ENCODE measurements at regions not wholly inside any gene's neighbourhood (a gene's known extent, or its start where the extent isn't known, plus 50 kb on each side); places are given as distances from the start of the nearest gene placed in this dataset.
"Not testable (repeated sequence)": the region's sequence is repeated elsewhere in the genome, so short reads cannot be mapped to it uniquely, and the experiment has no call there.

- not testable (repeated sequence) for H3K4me3 ChIP-seq, H3K9me3 ChIP-seq, H3K27me3 ChIP-seq, H3K36me3 ChIP-seq, DNase-seq
These were observed 74.8 kb upstream of the PRSS16 start for GRCh38 chr6:27172524-27173231.

GRCh38 chr6:27173232-27173601, 74.3 kb upstream of the PRSS16 start:
- not testable (repeated sequence) for DNase-seq, H3K9me3 ChIP-seq, H3K27me3 ChIP-seq, H3K36me3 ChIP-seq, H3K4me3 ChIP-seq

GRCh38 chr6:27174958-27175357, 72.5 kb upstream of the PRSS16 start:
- DNase-seq = no peak
- Histone ChIP-seq H3K36me3 (no peaks in the 10 kb centered on the region), H3K27me3 (no peaks in the 10 kb centered on the region), H3K4me3 (no peak overlapping the region), H3K9me3 (no peaks in the 10 kb centered on the region)

GRCh38 chr6:27176096-27176495, 71.4 kb upstream of the PRSS16 start:
- no peak for DNase-seq
- peak overlapping the region; percentile 84 for H3K4me3 ChIP-seq
- no peaks in the 10 kb centered on the region for H3K9me3 ChIP-seq
- H3K36me3 ChIP-seq = no peaks in the 10 kb centered on the region
- no peaks in the 10 kb centered on the region for H3K27me3 ChIP-seq

GRCh38 chr6:27176523-27177484, 70.7 kb upstream of the PRSS16 start:
- H3K27me3 ChIP-seq = no peaks in the 10 kb centered on the region
- peak overlapping the region; percentile 84 for H3K4me3 ChIP-seq
- no peaks in the 10 kb centered on the region for H3K36me3 ChIP-seq
- peak; percentile 14 for DNase-seq
- no peaks in the 10 kb centered on the region for H3K9me3 ChIP-seq

GRCh38 chr6:27177485-27178406, 69.8 kb upstream of the PRSS16 start:
- no peaks in the 10 kb centered on the region for H3K9me3 ChIP-seq
- H3K4me3 ChIP-seq = peak overlapping the region; percentile 84
- H3K27me3 ChIP-seq = no peaks in the 10 kb centered on the region
- DNase-seq = peak; percentile 80
- no peaks in the 10 kb centered on the region for H3K36me3 ChIP-seq

- H3K36me3 ChIP-seq = no peaks in the 10 kb centered on the region
- peak overlapping the region; percentile 84 for H3K4me3 ChIP-seq
- no peaks in the 10 kb centered on the region for H3K9me3 ChIP-seq
- no peak for DNase-seq
- no peaks in the 10 kb centered on the region for H3K27me3 ChIP-seq
These were observed 69.1 kb upstream of the PRSS16 start for GRCh38 chr6:27178407-27178730.

GRCh38 chr6:27178860-27179259, 68.6 kb upstream of the PRSS16 start:
- DNase-seq = no peak
- Histone ChIP-seq H3K4me3 (no peak overlapping the region), H3K36me3 (no peaks in the 10 kb centered on the region), H3K27me3 (no peaks in the 10 kb centered on the region), H3K9me3 (no peaks in the 10 kb centered on the region)

GRCh38 chr6:27183060-27183832, 64.3 kb upstream of the PRSS16 start:
- Histone ChIP-seq H3K27me3 (no peaks in the 10 kb centered on the region), H3K4me3 (no peak overlapping the region), H3K36me3 (no peaks in the 10 kb centered on the region), H3K9me3 (no peaks in the 10 kb centered on the region)
- DNase-seq = no peak

- Histone ChIP-seq H3K9me3 (no peaks in the 10 kb centered on the region), H3K4me3 (peak overlapping the region; percentile 64), H3K27me3 (no peaks in the 10 kb centered on the region), H3K36me3 (no peaks in the 10 kb centered on the region)
- DNase-seq = no peak
These were observed 60.1 kb upstream of the PRSS16 start for GRCh38 chr6:27187231-27188060.

- Histone ChIP-seq H3K9me3 (no peaks in the 10 kb centered on the region), H3K4me3 (peak overlapping the region; percentile 64), H3K36me3 (no peaks in the 10 kb centered on the region), H3K27me3 (no peaks in the 10 kb centered on the region)
- DNase-seq = peak; percentile 54
These were observed 59.2 kb upstream of the PRSS16 start for GRCh38 chr6:27188061-27188884.

GRCh38 chr6:27188885-27189418, 58.5 kb upstream of the PRSS16 start:
- no peaks in the 10 kb centered on the region for H3K36me3 ChIP-seq
- no peaks in the 10 kb centered on the region for H3K9me3 ChIP-seq
- H3K27me3 ChIP-seq = no peaks in the 10 kb centered on the region
- peak; percentile 42 for DNase-seq
- H3K4me3 ChIP-seq = peak overlapping the region; percentile 64

- no peaks in the 10 kb centered on the region for H3K9me3 ChIP-seq
- no peaks in the 10 kb centered on the region for H3K27me3 ChIP-seq
- DNase-seq = no peak
- no peak overlapping the region for H3K4me3 ChIP-seq
- no peaks in the 10 kb centered on the region for H3K36me3 ChIP-seq
These were observed 57.4 kb upstream of the PRSS16 start for GRCh38 chr6:27190126-27190525.

- H3K4me3 ChIP-seq, H3K27me3 ChIP-seq, DNase-seq, H3K9me3 ChIP-seq, H3K36me3 ChIP-seq: not testable (repeated sequence)
These were observed 53.0 kb upstream of the PRSS16 start for GRCh38 chr6:27194453-27194852.

- not testable (repeated sequence) for H3K4me3 ChIP-seq, DNase-seq
These were observed 52.0 kb upstream of the PRSS16 start for GRCh38 chr6:27195547-27195946.

More at GRCh38 chr6:27195547-27195946, 52.0 kb upstream of the PRSS16 start:
- H3K27me3 ChIP-seq, H3K9me3 ChIP-seq, H3K36me3 ChIP-seq: not testable (repeated sequence)

Measured in MG63 (cell line).